MM.1S (cell line): ENCODE measurements at regions not wholly inside any gene's neighbourhood (a gene's known extent, or its start where the extent isn't known, plus 50 kb on each side); places are given as distances from the start of the nearest gene placed in this dataset.

ENCODE experiments used
- DNase-seq: peaks from one replicate; pipeline ENCODE4 v3.0.0-alpha.2; 2015
- H2AFZ ChIP-seq: fragments of 300-600 bp; sonication (generic); 2 replicates; pipeline ENCODE4 v1.6.0; 2016; ENCODE audit warnings: antibody characterized with exemption, low read length
- H3F3A ChIP-seq: fragments of 300-600 bp; sonication (generic); 2 replicates; pipeline ENCODE4 v1.6.1; 2016; ENCODE audit warnings: mild to moderate bottlenecking, antibody characterized with exemption, low read length, moderate library complexity, mixed read lengths; ENCODE audit not compliant: insufficient read depth
- H3K27ac ChIP-seq: fragments of 300-600 bp; sonication (generic); 2 replicates; pipeline ENCODE4 v1.5.1; 2016; ENCODE audit warnings: mild to moderate bottlenecking, low read length
- H3K27me3 ChIP-seq: fragments of 300-600 bp; sonication (generic); replicated peaks from 2 replicates; pipeline ENCODE4 v1.6.0; 2016; ENCODE audit warnings: low read length; ENCODE audit not compliant: insufficient read depth
- H3K36me3 ChIP-seq: fragments of 300-600 bp; sonication (generic); replicated peaks from 2 replicates; pipeline ENCODE4 v1.6.1; 2016; ENCODE audit warnings: mild to moderate bottlenecking, low read length, mixed read lengths; ENCODE audit not compliant: insufficient read depth
- H3K4me1 ChIP-seq: fragments of 300-600 bp; sonication (generic); 2 replicates; pipeline ENCODE4 v1.6.1; 2016; ENCODE audit warnings: low read length, mixed read lengths
- H3K4me2 ChIP-seq: fragments of 300-600 bp; sonication (generic); 2 replicates; pipeline ENCODE4 v1.6.0; 2016; ENCODE audit warnings: low read depth, low read length
- H3K4me3 ChIP-seq: fragments of 300-600 bp; sonication (generic); 2 replicates; pipeline ENCODE4 v1.5.1; 2016; ENCODE audit warnings: low read length, mixed read lengths
- H3K79me2 ChIP-seq: fragments of 300-600 bp; sonication (generic); 2 replicates; pipeline ENCODE4 v1.6.1; 2016; ENCODE audit warnings: mixed run types, low read length, mixed read lengths
- H3K9ac ChIP-seq: fragments of 300-600 bp; sonication (generic); 2 replicates; pipeline ENCODE4 v1.6.1; 2016; ENCODE audit warnings: low read length, mixed read lengths
- H3K9me2 ChIP-seq: fragments of 300-600 bp; sonication (generic); replicated peaks from 2 replicates; pipeline ENCODE4 v1.6.1; 2016; ENCODE audit warnings: mild to moderate bottlenecking, low read length, mixed read lengths; ENCODE audit not compliant: insufficient read depth
- H3K9me3 ChIP-seq: fragments of 300-600 bp; sonication (generic); replicated peaks from 2 replicates; pipeline ENCODE4 v1.6.1; 2016; ENCODE audit warnings: mild to moderate bottlenecking, low read length, mixed read lengths; ENCODE audit not compliant: insufficient read depth
- H4K20me1 ChIP-seq: fragments of 300-600 bp; sonication (generic); 2 replicates; pipeline ENCODE4 v1.6.1; 2016; ENCODE audit warnings: mild to moderate bottlenecking, low read length, moderate library complexity, mixed read lengths; ENCODE audit not compliant: insufficient read depth
- CTCF ChIP-seq: fragments of 300-600 bp; sonication (generic); IDR thresholded peaks from 2 replicates; pipeline ENCODE4 v1.5.1; 2016; ENCODE audit warnings: antibody characterized with exemption, low read length, mixed read lengths
- EZH2 ChIP-seq: fragments of 300-600 bp; sonication (generic); optimal IDR thresholded peaks from 2 replicates; pipeline ENCODE3; 2017; ENCODE audit warnings: low read depth, mild to moderate bottlenecking, antibody characterized with exemption, low read length, mixed read lengths
- EZH2phosphoT487 ChIP-seq: fragments of 300-600 bp; sonication (generic); IDR thresholded peaks from 2 replicates; pipeline ENCODE4 v1.6.1; 2018; ENCODE audit warnings: antibody characterized with exemption, low read length

- Histone ChIP-seq H3K36me3 (no peaks in the 10 kb centered on the region), H3F3A (no peaks in the 10 kb centered on the region), H3K9me2 (no peaks in the 10 kb centered on the region), H3K9me3 (no peaks in the 10 kb centered on the region), H3K4me3 (no peak overlapping the region), H3K27me3 (no peaks in the 10 kb centered on the region), H3K79me2 (no peaks in the 10 kb centered on the region), H4K20me1 (no peaks in the 10 kb centered on the region), H3K4me1 (no peaks in the 10 kb centered on the region), H3K27ac (no peak overlapping the region), H2AFZ (no peak overlapping the region), H3K9ac (no peak overlapping the region), H3K4me2 (no peak overlapping the region)
- no peak for TF ChIP-seq EZH2phosphoT487
- DNase-seq: no peak
Measured at GRCh38 chrX:140157611-140158010, 192.3 kb upstream of the CXorf66 start.

- DNase-seq: no peak
- Histone ChIP-seq H3K4me3 (no peak overlapping the region), H3K36me3 (no peaks in the 10 kb centered on the region), H4K20me1 (no peaks in the 10 kb centered on the region), H3K4me2 (no peak overlapping the region), H3K27ac (no peak overlapping the region), H3F3A (no peaks in the 10 kb centered on the region), H3K27me3 (no peaks in the 10 kb centered on the region), H3K9me3 (no peaks in the 10 kb centered on the region), H3K9ac (no peak overlapping the region), H2AFZ (no peak overlapping the region), H3K9me2 (no peaks in the 10 kb centered on the region), H3K4me1 (no peaks in the 10 kb centered on the region), H3K79me2 (no peaks in the 10 kb centered on the region)
- TF ChIP-seq EZH2phosphoT487: no peak
- TF ChIP-seq CTCF: no peak
- no peak for TF ChIP-seq EZH2
Measured at GRCh38 chrX:140157143-140157542, 191.8 kb upstream of the CXorf66 start.

GRCh38 chrX:140151316-140151715, 186.0 kb upstream of the CXorf66 start:
- no peaks in the 10 kb centered on the region for H3K4me1 ChIP-seq
- H3K27me3 ChIP-seq: no peaks in the 10 kb centered on the region
- H3K4me3 ChIP-seq: no peak overlapping the region
- DNase-seq: no peak
- H4K20me1 ChIP-seq: no peaks in the 10 kb centered on the region
- no peaks in the 10 kb centered on the region for H3F3A ChIP-seq
- H3K79me2 ChIP-seq: no peaks in the 10 kb centered on the region
- H3K9ac ChIP-seq: no peak overlapping the region
- no peak for TF ChIP-seq EZH2
- TF ChIP-seq CTCF: no peak
- no peak for TF ChIP-seq EZH2phosphoT487
- no peak overlapping the region for H3K27ac ChIP-seq
- H3K9me2 ChIP-seq: no peaks in the 10 kb centered on the region
- H3K4me2 ChIP-seq: no peak overlapping the region
- no peak overlapping the region for H2AFZ ChIP-seq
- H3K9me3 ChIP-seq: no peaks in the 10 kb centered on the region
- no peaks in the 10 kb centered on the region for H3K36me3 ChIP-seq

- H3K79me2 ChIP-seq: no peaks in the 10 kb centered on the region
- H2AFZ ChIP-seq: no peak overlapping the region
- H3K4me3 ChIP-seq: no peak overlapping the region
- DNase-seq: no peak
- no peaks in the 10 kb centered on the region for H3K9me3 ChIP-seq
- no peaks in the 10 kb centered on the region for H3K4me1 ChIP-seq
- no peaks in the 10 kb centered on the region for H3F3A ChIP-seq
- no peak overlapping the region for H3K9ac ChIP-seq
- H3K36me3 ChIP-seq: no peaks in the 10 kb centered on the region
- no peak overlapping the region for H3K27ac ChIP-seq
- H4K20me1 ChIP-seq: no peaks in the 10 kb centered on the region
- H3K9me2 ChIP-seq: no peaks in the 10 kb centered on the region
- H3K27me3 ChIP-seq: no peaks in the 10 kb centered on the region
- TF ChIP-seq CTCF: no peak
- TF ChIP-seq EZH2phosphoT487: no peak
- no peak for TF ChIP-seq EZH2
- H3K4me2 ChIP-seq: no peak overlapping the region
Measured at GRCh38 chrX:140149761-140150160, 184.4 kb upstream of the CXorf66 start.
